ENCODE measurements at regions not wholly inside any gene's neighbourhood (a gene's known extent, or its start where the extent isn't known, plus 50 kb on each side); places are given as distances from the start of the nearest gene placed in this dataset.

DNA sequence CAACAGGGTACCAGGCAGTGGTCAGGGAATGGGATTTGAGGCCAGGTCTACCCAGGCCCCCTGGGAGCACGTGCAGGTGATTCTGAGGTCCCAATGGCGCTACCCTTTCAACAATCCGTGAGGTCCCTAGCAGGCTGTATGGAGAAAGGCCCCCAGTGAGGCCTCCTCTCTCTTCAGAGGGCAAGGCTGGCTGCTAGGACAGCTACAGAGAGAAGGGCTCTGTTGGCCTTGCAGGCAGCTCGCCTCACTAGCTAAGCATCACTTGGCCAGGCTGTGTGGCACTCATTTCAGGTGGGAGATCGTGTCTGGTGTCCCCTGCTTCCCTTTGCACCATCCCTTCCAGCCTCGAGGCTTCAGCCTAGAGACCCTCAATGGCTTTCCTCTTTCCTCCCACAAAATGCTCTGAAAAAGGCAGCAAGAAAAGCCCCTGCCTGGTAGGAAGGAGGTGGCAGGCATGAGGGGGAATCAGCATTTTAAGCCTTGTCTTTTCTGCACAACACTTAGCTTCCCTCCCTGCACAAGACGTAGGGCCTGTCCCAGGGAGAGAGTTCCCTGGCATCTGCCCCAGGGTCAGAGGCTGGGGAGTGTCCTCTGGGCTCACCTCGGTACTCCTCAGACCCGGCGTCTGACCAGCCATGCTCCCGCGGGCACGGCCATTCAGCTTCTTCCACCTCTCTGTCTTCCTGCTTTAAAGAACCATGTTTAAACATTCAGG, 111.8 kb downstream of the ASB7 start:
- no peak for DNase-seq
- peaks cover 0 to 5% (median 0%) of the 10 kb centered on the region in 3 experiments for H3K9me3 ChIP-seq (ENCODE audit: control insufficient read depth in 2 of 3, low read length in 3 of 3)
- Mint-ChIP-seq H3K27me3 (peaks cover 0 to 11% (median 8%) of the 10 kb centered on the region in 5 donors), H3K4me3 (no peak overlapping the region), H3K36me3 (peaks cover 0 to 2% (median 0%) of the 10 kb centered on the region in 5 donors), H3K9me3 (peaks cover 0 to 13% (median 5%) of the 10 kb centered on the region in 11 donors), H3K4me1 (peaks cover 0 to 2% (median 0%) of the 10 kb centered on the region in 7 donors), H3K27ac (no peak overlapping the region)
- ATAC-seq, result no peak
- ChIA-PET POLR2A (no interaction called here), CTCF (no interaction called here)
- H3K27me3 ChIP-seq (ENCODE audit: control insufficient read depth in 2 of 2, insufficient read depth in 2 of 2, low read length in 2 of 2), result no peaks in the 10 kb centered on the region
- H3K36me3 ChIP-seq (ENCODE audit: control insufficient read depth in 2 of 3, insufficient read depth in 3 of 3, low read length in 3 of 3), result no peaks in the 10 kb centered on the region
- no peak overlapping the region for H3K27ac ChIP-seq (ENCODE audit: low read depth, low read length)
- H3K4me1 ChIP-seq (ENCODE audit: control insufficient read depth in 2 of 2, insufficient read depth in 2 of 2, low read length in 2 of 2), result no peaks in the 10 kb centered on the region
- intact Hi-C loops (cut with micrococcal nuclease), result no loop called here
- no peak overlapping the region for H3K4me3 ChIP-seq (ENCODE audit: low read length)

DNA sequence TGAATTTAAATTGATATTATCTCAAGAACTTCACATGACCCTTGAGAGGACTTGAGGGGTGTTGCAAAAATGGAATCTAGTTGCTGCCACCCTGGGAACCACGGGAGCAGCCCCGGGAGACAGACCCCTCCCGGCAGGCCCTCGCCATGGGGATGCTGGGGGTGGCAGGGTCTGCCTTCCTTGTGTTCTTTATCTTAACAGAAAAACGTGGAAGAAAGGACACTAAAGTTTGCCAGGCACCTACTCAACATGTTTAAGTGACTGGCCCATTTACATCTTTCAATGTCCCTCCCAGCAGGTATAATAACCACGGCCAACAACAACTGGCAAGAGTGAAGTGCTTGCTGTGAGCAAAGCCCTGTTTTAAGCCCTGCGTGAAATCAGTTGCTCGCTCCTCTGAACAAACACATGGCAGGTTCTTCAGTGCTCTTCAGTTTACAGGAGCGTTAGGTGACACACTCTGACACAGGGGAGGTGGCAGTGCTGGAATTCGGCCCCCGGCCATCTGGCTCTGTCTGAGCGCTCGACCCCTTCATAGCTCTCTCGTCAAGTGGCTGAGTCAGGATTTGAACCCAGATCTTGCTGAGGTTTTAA, 112.5 kb downstream of the ASB7 start:
- Mint-ChIP-seq H3K4me1 (peaks cover 0 to 2% (median 0%) of the 10 kb centered on the region in 7 donors), H3K4me3 (no peak overlapping the region), H3K36me3 (peaks cover 0 to 2% (median 0%) of the 10 kb centered on the region in 5 donors), H3K27ac (no peak overlapping the region), H3K9me3 (peaks cover 0 to 9% (median 3%) of the 10 kb centered on the region in 11 donors), H3K27me3 (peaks cover 0 to 11% (median 6%) of the 10 kb centered on the region in 5 donors)
- Histone ChIP-seq H3K36me3 (ENCODE audit: control insufficient read depth in 2 of 3, insufficient read depth in 3 of 3, low read length in 3 of 3) (no peaks in the 10 kb centered on the region), H3K27me3 (ENCODE audit: control insufficient read depth in 2 of 2, insufficient read depth in 2 of 2, low read length in 2 of 2) (no peaks in the 10 kb centered on the region), H3K4me1 (ENCODE audit: control insufficient read depth in 2 of 2, insufficient read depth in 2 of 2, low read length in 2 of 2) (no peaks in the 10 kb centered on the region), H3K4me3 (ENCODE audit: low read length) (no peak overlapping the region), H3K27ac (ENCODE audit: low read depth, low read length) (no peak overlapping the region), H3K9me3 (ENCODE audit: control insufficient read depth in 2 of 3, low read length in 3 of 3) (peaks cover 0 to 5% (median 0%) of the 10 kb centered on the region in 3 experiments)
- no peak for DNase-seq
- ChIA-PET POLR2A (no interaction called here), CTCF (no interaction called here)
- ATAC-seq, result no peak
- intact Hi-C loops (cut with micrococcal nuclease), result no loop called here

GRCh38 chr15:100715571-100716455, 113.4 kb downstream of the ASB7 start:
- ChIA-PET CTCF (no interaction called here), POLR2A (no interaction called here)
- no peaks in the 10 kb centered on the region for H3K36me3 ChIP-seq (ENCODE audit: control insufficient read depth in 2 of 3, insufficient read depth in 3 of 3, low read length in 3 of 3)
- H3K4me3 Mint-ChIP-seq, result no peak overlapping the region
- no peak overlapping the region for H3K4me3 ChIP-seq (ENCODE audit: low read length)
- H3K4me1 ChIP-seq (ENCODE audit: control insufficient read depth in 2 of 2, insufficient read depth in 2 of 2, low read length in 2 of 2), result no peaks in the 10 kb centered on the region
- no peaks in the 10 kb centered on the region for H3K9me3 ChIP-seq (ENCODE audit: control insufficient read depth in 2 of 3, low read length in 3 of 3)
- peaks cover 0 to 3% (median 0%) of the 10 kb centered on the region in 7 donors for H3K4me1 Mint-ChIP-seq
- H3K27me3 ChIP-seq (ENCODE audit: control insufficient read depth in 2 of 2, insufficient read depth in 2 of 2, low read length in 2 of 2), result no peaks in the 10 kb centered on the region
- no peak overlapping the region for H3K27ac ChIP-seq (ENCODE audit: low read depth, low read length)
- H3K27me3 Mint-ChIP-seq, result peaks cover 0 to 13% (median 9%) of the 10 kb centered on the region in 5 donors
- H3K36me3 Mint-ChIP-seq, result no peaks in the 10 kb centered on the region
- peaks cover 0 to 1% (median 0%) of the 10 kb centered on the region in 11 donors for H3K9me3 Mint-ChIP-seq
- ATAC-seq, result no peak
- H3K27ac Mint-ChIP-seq, result no peak overlapping the region
- intact Hi-C loops (cut with micrococcal nuclease), result no loop called here
- no peak for DNase-seq

- POLR2A ChIA-PET, result no interaction called here
- H3K9me3 ChIP-seq (ENCODE audit: control insufficient read depth in 2 of 3, low read length in 3 of 3), result no peaks in the 10 kb centered on the region
- CTCF ChIA-PET, result no interaction called here
- no peak for ATAC-seq
- H3K27me3 Mint-ChIP-seq, result peaks cover 0 to 14% (median 9%) of the 10 kb centered on the region in 5 donors
- no peak overlapping the region for H3K4me3 Mint-ChIP-seq
- H3K4me1 ChIP-seq (ENCODE audit: control insufficient read depth in 2 of 2, insufficient read depth in 2 of 2, low read length in 2 of 2), result no peaks in the 10 kb centered on the region
- DNase-seq, result no peak
- peaks cover 0 to 3% (median 0%) of the 10 kb centered on the region in 7 donors for H3K4me1 Mint-ChIP-seq
- H3K4me3 ChIP-seq (ENCODE audit: low read length), result no peak overlapping the region
- no peak overlapping the region for H3K27ac ChIP-seq (ENCODE audit: low read depth, low read length)
- H3K9me3 Mint-ChIP-seq, result peaks cover 0 to 1% (median 0%) of the 10 kb centered on the region in 11 donors
- intact Hi-C loops (cut with micrococcal nuclease), result no loop called here
- H3K27me3 ChIP-seq (ENCODE audit: control insufficient read depth in 2 of 2, insufficient read depth in 2 of 2, low read length in 2 of 2), result no peaks in the 10 kb centered on the region
- H3K27ac Mint-ChIP-seq, result no peak overlapping the region
- H3K36me3 Mint-ChIP-seq, result no peaks in the 10 kb centered on the region
- no peaks in the 10 kb centered on the region for H3K36me3 ChIP-seq (ENCODE audit: control insufficient read depth in 2 of 3, insufficient read depth in 3 of 3, low read length in 3 of 3)
Measured at GRCh38 chr15:100716456-100717085, 114.2 kb downstream of the ASB7 start.

- Mint-ChIP-seq H3K4me3 (no peak overlapping the region), H3K4me1 (peaks cover 0 to 3% (median 0%) of the 10 kb centered on the region in 7 donors), H3K36me3 (no peaks in the 10 kb centered on the region), H3K27ac (no peak overlapping the region), H3K27me3 (peaks cover 0 to 14% (median 9%) of the 10 kb centered on the region in 5 donors), H3K9me3 (peaks cover 0 to 1% (median 0%) of the 10 kb centered on the region in 11 donors)
- H3K36me3 ChIP-seq (ENCODE audit: control insufficient read depth in 2 of 3, insufficient read depth in 3 of 3, low read length in 3 of 3), result no peaks in the 10 kb centered on the region
- ATAC-seq (no peak), DNase-seq (no peak)
- intact Hi-C loops (cut with micrococcal nuclease), result no loop called here
- POLR2A ChIA-PET, result no interaction called here
- CTCF ChIA-PET, result no interaction called here
- no peak overlapping the region for H3K27ac ChIP-seq (ENCODE audit: low read depth, low read length)
- H3K4me1 ChIP-seq (ENCODE audit: control insufficient read depth in 2 of 2, insufficient read depth in 2 of 2, low read length in 2 of 2), result no peaks in the 10 kb centered on the region
- no peak overlapping the region for H3K4me3 ChIP-seq (ENCODE audit: low read length)
- no peaks in the 10 kb centered on the region for H3K9me3 ChIP-seq (ENCODE audit: control insufficient read depth in 2 of 3, low read length in 3 of 3)
- no peaks in the 10 kb centered on the region for H3K27me3 ChIP-seq (ENCODE audit: control insufficient read depth in 2 of 2, insufficient read depth in 2 of 2, low read length in 2 of 2)
Measured at GRCh38 chr15:100717596-100717995, 115.2 kb downstream of the ASB7 start.

DNA sequence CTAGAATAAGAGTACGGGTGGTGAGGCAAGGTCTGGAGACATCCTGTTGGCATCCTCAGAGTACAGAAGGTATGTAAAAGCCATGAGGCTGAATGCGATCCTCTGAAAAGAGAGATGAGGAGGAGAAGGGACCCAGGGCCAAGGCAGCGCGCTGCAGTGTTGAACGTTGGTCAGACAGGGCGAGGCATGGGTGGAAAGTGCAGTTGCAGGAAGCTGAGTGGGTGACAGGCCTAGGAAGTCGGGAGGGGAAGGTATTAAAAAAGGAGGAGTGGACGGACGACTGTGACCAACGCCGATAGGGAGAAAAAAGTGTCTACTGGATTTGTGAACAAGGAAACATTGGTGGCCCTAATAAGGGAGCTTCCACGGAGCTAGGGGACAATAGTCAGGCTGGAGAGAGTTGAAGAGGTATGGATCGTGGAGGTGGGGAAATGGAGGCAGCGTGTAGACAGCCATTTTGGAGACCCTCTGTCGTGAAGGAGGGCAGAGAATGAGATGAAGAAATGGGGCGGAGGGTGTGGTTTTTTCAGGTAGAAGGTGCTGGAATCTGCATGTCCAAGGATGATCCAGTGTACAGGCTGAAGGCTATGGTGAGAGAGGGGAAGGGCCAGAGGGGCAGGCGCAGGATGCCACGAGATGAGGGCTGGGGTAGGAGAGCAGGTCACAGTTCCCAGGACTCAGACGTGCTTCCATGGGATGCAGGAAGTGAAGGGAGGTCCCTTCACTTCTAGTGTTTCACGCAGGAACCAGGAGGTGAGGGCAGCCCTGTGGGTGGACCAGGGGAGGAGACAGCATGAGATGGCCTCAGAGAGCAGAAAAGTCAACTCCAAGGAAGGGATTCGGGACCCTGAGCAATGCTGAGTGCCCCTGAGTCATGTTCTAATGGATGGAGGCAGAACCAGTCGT, 115.9 kb downstream of the ASB7 start:
- ChIA-PET CTCF (no interaction called here), POLR2A (no interaction called here)
- Mint-ChIP-seq H3K4me3 (no peak overlapping the region), H3K27me3 (peaks cover 0 to 14% (median 9%) of the 10 kb centered on the region in 5 donors), H3K4me1 (peaks cover 0 to 6% (median 0%) of the 10 kb centered on the region in 7 donors), H3K27ac (peak overlapping the region in 1 of 9 donors; percentile 77), H3K36me3 (no peaks in the 10 kb centered on the region), H3K9me3 (peaks cover 0 to 1% (median 0%) of the 10 kb centered on the region in 11 donors)
- no peak overlapping the region for H3K27ac ChIP-seq (ENCODE audit: low read depth, low read length)
- no peaks in the 10 kb centered on the region for H3K9me3 ChIP-seq (ENCODE audit: control insufficient read depth in 2 of 3, low read length in 3 of 3)
- H3K36me3 ChIP-seq (ENCODE audit: control insufficient read depth in 2 of 3, insufficient read depth in 3 of 3, low read length in 3 of 3), result no peaks in the 10 kb centered on the region
- H3K4me1 ChIP-seq (ENCODE audit: control insufficient read depth in 2 of 2, insufficient read depth in 2 of 2, low read length in 2 of 2), result no peaks in the 10 kb centered on the region
- DNase-seq (no peak), ATAC-seq (no peak)
- intact Hi-C loops (cut with micrococcal nuclease), result no loop called here
- H3K4me3 ChIP-seq (ENCODE audit: low read length), result no peak overlapping the region
- H3K27me3 ChIP-seq (ENCODE audit: control insufficient read depth in 2 of 2, insufficient read depth in 2 of 2, low read length in 2 of 2), result no peaks in the 10 kb centered on the region

Data from naive thymus-derived CD4-positive, alpha-beta T cell (primary cell).